Mesothelial cell of epicardium (in vitro differentiated cells): ENCODE measurements at regions not wholly inside any gene's neighbourhood (a gene's known extent, or its start where the extent isn't known, plus 50 kb on each side); places are given as distances from the start of the nearest gene placed in this dataset.

ENCODE experiments used
- DNase-seq, 2 experiments: peaks; one replicate each; pipeline ENCODE4 v3.0.0; 2021; ENCODE audit warnings: low spot score in 2 of 2; ENCODE audit not compliant: unreplicated experiment in 2 of 2
- H3K27ac Mint-ChIP-seq: 2 replicates; pipeline ENCODE4 v1.8.0; 2021; ENCODE audit warnings: mixed read lengths
- H3K27me3 Mint-ChIP-seq: 2 replicates; pipeline ENCODE4 v1.8.0; 2021; ENCODE audit warnings: low read depth, mixed read lengths
- H3K36me3 Mint-ChIP-seq: 2 replicates; pipeline ENCODE4 v1.8.0; 2021; ENCODE audit warnings: mixed read lengths
- H3K4me1 Mint-ChIP-seq: 2 replicates; pipeline ENCODE4 v1.8.0; 2021; ENCODE audit warnings: mixed read lengths
- H3K4me3 Mint-ChIP-seq: 2 replicates; pipeline ENCODE4 v1.8.0; 2021; ENCODE audit warnings: mild to moderate bottlenecking, moderate library complexity, mixed read lengths
- H3K9me3 Mint-ChIP-seq: 2 replicates; pipeline ENCODE4 v1.8.0; 2021; ENCODE audit warnings: mixed read lengths
- CTCF ChIP-seq: fragments of 200-600 bp; sonication (generic); IDR thresholded peaks from one replicate; pipeline ENCODE4 v1.5.0; 2021; ENCODE audit warnings: antibody characterized with exemption; ENCODE audit not compliant: unreplicated experiment

DNA sequence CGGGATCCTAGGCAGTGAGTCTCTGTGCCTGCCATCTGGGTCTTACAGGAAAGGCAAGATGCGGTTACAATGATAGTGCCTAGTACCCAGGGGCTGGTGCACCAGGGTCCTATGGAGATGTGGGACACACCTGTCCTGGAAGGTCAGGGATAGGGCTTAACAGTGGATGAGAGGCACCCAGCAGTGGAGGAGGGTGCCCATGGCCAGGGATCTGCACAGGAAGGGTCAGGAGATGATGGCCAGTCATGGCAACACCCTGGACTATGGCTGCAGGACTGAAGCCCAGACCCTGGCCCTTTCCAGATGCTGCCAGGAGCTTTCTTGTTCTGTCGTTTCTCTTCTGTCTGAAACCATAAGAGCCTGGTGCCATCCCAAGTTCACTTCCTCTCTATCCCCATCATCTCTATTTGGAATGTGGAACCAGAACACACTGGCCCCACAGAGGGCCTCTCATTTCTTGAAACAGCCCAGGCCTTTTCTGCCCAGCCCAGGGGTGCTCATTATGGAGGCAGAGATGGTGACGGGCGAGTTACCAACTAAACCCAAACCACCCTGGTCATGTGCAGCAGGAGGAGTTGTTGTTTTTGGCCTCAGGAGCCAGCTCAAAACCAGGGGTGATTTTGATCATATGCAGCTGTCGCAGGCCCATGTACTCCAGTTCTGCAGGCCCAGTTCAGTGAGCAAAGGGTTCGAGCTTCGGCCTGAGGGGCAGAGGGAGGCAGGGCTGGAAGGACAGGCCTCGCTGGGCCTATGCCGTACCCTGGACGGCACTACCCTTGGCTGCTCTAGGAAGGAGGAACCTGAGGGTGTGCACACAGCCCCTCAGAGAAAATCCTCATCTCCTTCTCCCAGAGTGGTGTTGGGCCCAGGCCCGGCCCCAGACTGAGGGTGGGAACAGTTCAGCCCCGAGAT lies 52.6 kb upstream of the GDF10 start:
- Mint-ChIP-seq H3K4me3 (no peak overlapping the region), H3K27me3 (peaks cover 21% of the 10 kb centered on the region), H3K9me3 (no peaks in the 10 kb centered on the region), H3K4me1 (peaks cover 5% of the 10 kb centered on the region), H3K27ac (no peak overlapping the region), H3K36me3 (no peaks in the 10 kb centered on the region)
- TF ChIP-seq CTCF, result no peak
- no peak for DNase-seq

- Mint-ChIP-seq H3K9me3 (no peaks in the 10 kb centered on the region), H3K4me3 (no peak overlapping the region), H3K4me1 (peaks cover 5% of the 10 kb centered on the region), H3K27me3 (peaks cover 16% of the 10 kb centered on the region), H3K36me3 (no peaks in the 10 kb centered on the region), H3K27ac (no peak overlapping the region)
- TF ChIP-seq CTCF, result no peak
- no peak for DNase-seq
Observed at GRCh38 chr10:47248386-47249090, 51.5 kb upstream of the GDF10 start.

- no peak for DNase-seq
- H3K36me3 Mint-ChIP-seq, result no peaks in the 10 kb centered on the region
- no peaks in the 10 kb centered on the region for H3K4me1 Mint-ChIP-seq
- H3K27ac Mint-ChIP-seq, result no peak overlapping the region
- no peak overlapping the region for H3K4me3 Mint-ChIP-seq
- no peak for TF ChIP-seq CTCF
- no peaks in the 10 kb centered on the region for H3K9me3 Mint-ChIP-seq
- peaks cover 13% of the 10 kb centered on the region for H3K27me3 Mint-ChIP-seq
Observed at GRCh38 chr10:47249881-47250280, 50.1 kb upstream of the GDF10 start.
